CD4-positive, alpha-beta T cell (primary cell): ENCODE measurements at regions not wholly inside any gene's neighbourhood (a gene's known extent, or its start where the extent isn't known, plus 50 kb on each side); places are given as distances from the start of the nearest gene placed in this dataset.

Experiments
- ATAC-seq: fragments of 200-7000 bp; cut with Tn5 transposase; one replicate; pipeline ENCODE4 v1.10.0; 2022; ENCODE audit warnings: mild to moderate bottlenecking; ENCODE audit not compliant: poor library complexity
- CTCF ChIA-PET: fragments of 350-600 bp; sonication (Branson Sonifier 250); formaldehyde crosslinking; loops from one replicate; lab custom pipeline; 2021; ENCODE audit warnings: antibody characterized with exemption, inconsistent platforms; lab: Charles Lee
- POLR2A ChIA-PET: fragments of 350-600 bp; sonication (Branson Sonifier 250); formaldehyde crosslinking; loops from one replicate; lab custom pipeline; 2021; ENCODE audit warnings: antibody characterized with exemption, inconsistent platforms; lab: Charles Lee
- DNase-seq, 14 experiments: peaks; one replicate each; pipeline ENCODE4 v3.0.0-alpha.2; 2013 to 2020; ENCODE audit warnings: mixed read lengths in 2 of 14
- H3K27ac ChIP-seq, 2 donors: one replicate each; pipeline versions ENCODE4 v1.5.1 to v1.7.0; 2013; ENCODE audit warnings: low read length in 2 of 2, low read depth in 1 of 2, mild to moderate bottlenecking in 1 of 2
- H3K27me3 ChIP-seq, 2 experiments: 1 replicate in 1 of 2; 2 replicates in 1 of 2; pipeline versions ENCODE4 v1.6.1 to v1.7.0; 2013; ENCODE audit warnings: low read length in 2 of 2, control low read depth in 1 of 2, mild to moderate bottlenecking in 1 of 2, moderate library complexity in 1 of 2; ENCODE audit not compliant: insufficient read depth in 2 of 2, control insufficient read depth in 1 of 2
- H3K36me3 ChIP-seq: one replicate; pipeline ENCODE4 v1.6.1; 2013; ENCODE audit warnings: low read length, control low read depth; ENCODE audit not compliant: insufficient read depth
- H3K4me1 ChIP-seq: one replicate; pipeline ENCODE4 v1.6.1; 2013; ENCODE audit warnings: low read length, control low read depth; ENCODE audit not compliant: insufficient read depth
- H3K4me3 ChIP-seq: one replicate; pipeline ENCODE4 v1.5.1; 2013; ENCODE audit warnings: mild to moderate bottlenecking, low read length, moderate library complexity
- H3K9me3 ChIP-seq, 2 experiments: 1 replicate in 1 of 2; 2 replicates in 1 of 2; pipeline versions ENCODE4 v1.6.1 to v1.7.0; 2013; ENCODE audit warnings: low read length in 2 of 2, mild to moderate bottlenecking in 2 of 2, control low read depth in 1 of 2, moderate library complexity in 1 of 2; ENCODE audit not compliant: control insufficient read depth in 1 of 2, insufficient read depth in 1 of 2
- H3K27ac Mint-ChIP-seq: one replicate; pipeline ENCODE4 v1.8.0; 2020; ENCODE audit warnings: mixed read lengths
- H3K27me3 Mint-ChIP-seq: one replicate; pipeline ENCODE4 v1.8.0; 2021; ENCODE audit warnings: mixed read lengths
- H3K36me3 Mint-ChIP-seq: one replicate; pipeline ENCODE4 v1.8.0; 2021; ENCODE audit warnings: low read depth, mixed read lengths
- H3K4me1 Mint-ChIP-seq: one replicate; pipeline ENCODE4 v1.8.0; 2021; ENCODE audit warnings: low read depth, mixed read lengths
- H3K4me3 Mint-ChIP-seq: one replicate; pipeline ENCODE4 v1.8.0; 2020; ENCODE audit warnings: mild to moderate bottlenecking, mixed read lengths
- H3K9me3 Mint-ChIP-seq: one replicate; pipeline ENCODE4 v1.8.0; 2020; ENCODE audit warnings: mixed read lengths
- CTCF ChIP-seq: fragments of 200-600 bp; IDR thresholded peaks from one replicate; pipeline ENCODE4 v1.8.0; 2022; ENCODE audit warnings: antibody characterized with exemption, mild to moderate bottlenecking
- intact Hi-C, 2 experiments: fragments of 100-400 bp; cut with DNase I in 1 of 2; cut with micrococcal nuclease in 1 of 2; formaldehyde crosslinking; loops; one replicate each; pipeline versions ENCODE4 v1.15.1 to v1.9.0; 2023 to 2025; cut with DNase I, micrococcal nuclease

- H3K4me1 ChIP-seq: no peaks in the 10 kb centered on the region
- H3K4me3 ChIP-seq: no peak overlapping the region
- no peak overlapping the region for H3K27ac ChIP-seq
- no peak for ATAC-seq
- H3K9me3 ChIP-seq: peaks cover 4 to 26% of the 10 kb centered on the region in 2 experiments
- intact Hi-C loops: no loop called here
- ChIA-PET CTCF (no interaction called here), POLR2A (no interaction called here)
- Mint-ChIP-seq H3K27me3 (no peaks in the 10 kb centered on the region), H3K27ac (no peak overlapping the region), H3K36me3 (no peaks in the 10 kb centered on the region), H3K4me3 (no peak overlapping the region), H3K4me1 (no peaks in the 10 kb centered on the region), H3K9me3 (peaks cover 12% of the 10 kb centered on the region)
- no peaks in the 10 kb centered on the region for H3K27me3 ChIP-seq
- H3K36me3 ChIP-seq: no peaks in the 10 kb centered on the region
- no peak for DNase-seq
- no peak for TF ChIP-seq CTCF
Measured at GRCh38 chr7:67771846-67772605, 775.4 kb downstream of the TYW1 start.

- intact Hi-C loops: no loop called here
- H3K9me3 ChIP-seq: peaks cover 0 to 26% of the 10 kb centered on the region in 2 experiments
- ATAC-seq (no peak), DNase-seq (no peak)
- POLR2A ChIA-PET: no interaction called here
- Mint-ChIP-seq H3K27me3 (no peaks in the 10 kb centered on the region), H3K9me3 (peaks cover 8% of the 10 kb centered on the region), H3K4me3 (no peak overlapping the region), H3K4me1 (no peaks in the 10 kb centered on the region), H3K27ac (no peak overlapping the region), H3K36me3 (no peaks in the 10 kb centered on the region)
- no peak overlapping the region for H3K4me3 ChIP-seq
- CTCF ChIA-PET: no interaction called here
- H3K27me3 ChIP-seq: no peaks in the 10 kb centered on the region
- no peaks in the 10 kb centered on the region for H3K4me1 ChIP-seq
- no peak overlapping the region for H3K27ac ChIP-seq
- no peaks in the 10 kb centered on the region for H3K36me3 ChIP-seq
- no peak for TF ChIP-seq CTCF
Measured at GRCh38 chr7:67773081-67773480, 776.4 kb downstream of the TYW1 start.

- H3K9me3 ChIP-seq: peaks cover 0 to 21% of the 10 kb centered on the region in 2 experiments
- Mint-ChIP-seq H3K27me3 (no peaks in the 10 kb centered on the region), H3K9me3 (peaks cover 11% of the 10 kb centered on the region), H3K27ac (no peak overlapping the region), H3K4me3 (no peak overlapping the region), H3K4me1 (no peaks in the 10 kb centered on the region), H3K36me3 (no peaks in the 10 kb centered on the region)
- CTCF ChIA-PET: no interaction called here
- H3K4me3 ChIP-seq: no peak overlapping the region
- DNase-seq (no peak), ATAC-seq (no peak)
- POLR2A ChIA-PET: no interaction called here
- H3K4me1 ChIP-seq: no peaks in the 10 kb centered on the region
- no peak for TF ChIP-seq CTCF
- no peak overlapping the region for H3K27ac ChIP-seq
- intact Hi-C loops: no loop called here
- no peaks in the 10 kb centered on the region for H3K27me3 ChIP-seq
- no peaks in the 10 kb centered on the region for H3K36me3 ChIP-seq
Measured at GRCh38 chr7:67777119-67777518, 780.5 kb downstream of the TYW1 start.
